HG02943 (cell line): ENCODE measurements at regions not wholly inside any gene's neighbourhood (a gene's known extent, or its start where the extent isn't known, plus 50 kb on each side); places are given as distances from the start of the nearest gene placed in this dataset.

Experiments used
- ATAC-seq: cut with Tn5 transposase; IDR thresholded peaks from one replicate; pipeline ENCODE4 v1.9.1; 2021; ENCODE audit warnings: mild to moderate bottlenecking, low read depth, moderate library complexity; ENCODE audit not compliant: unreplicated experiment

GRCh38 chr2:20559277-20559676, 91.6 kb downstream of the HS1BP3 start:
- no peak for ATAC-seq

GRCh38 chr2:20560011-20560410, 90.9 kb downstream of the HS1BP3 start:
- no peak for ATAC-seq

- ATAC-seq = no peak
These were observed 89.8 kb downstream of the HS1BP3 start for GRCh38 chr2:20560891-20561636.

GRCh38 chr2:20561637-20562454, 89.1 kb downstream of the HS1BP3 start:
- ATAC-seq = no peak

GRCh38 chr2:20562540-20563225, 88.2 kb downstream of the HS1BP3 start:
- no peak for ATAC-seq

- no peak for ATAC-seq
These were observed 87.6 kb downstream of the HS1BP3 start for GRCh38 chr2:20563251-20563650.

GRCh38 chr2:20563833-20564232, 87.1 kb downstream of the HS1BP3 start:
- ATAC-seq = no peak

- no peak for ATAC-seq
These were observed 85.7 kb downstream of the HS1BP3 start for GRCh38 chr2:20565101-20565622.

GRCh38 chr2:20565623-20566236, 85.2 kb downstream of the HS1BP3 start:
- ATAC-seq = no peak

GRCh38 chr2:20566331-20566730, 84.6 kb downstream of the HS1BP3 start:
- no peak for ATAC-seq

GRCh38 chr2:20567159-20567925, 83.6 kb downstream of the HS1BP3 start:
- no peak for ATAC-seq
